Trophoblast cell (in vitro differentiated cells and primary cell): ENCODE measurements at regions not wholly inside any gene's neighbourhood (a gene's known extent, or its start where the extent isn't known, plus 50 kb on each side); places are given as distances from the start of the nearest gene placed in this dataset.

ENCODE experiments used
- DNase-seq, 2 donors: peaks; one replicate each; pipeline ENCODE4 v3.0.0-alpha.2; 2016
- H2AFZ ChIP-seq: 2 replicates; pipeline ENCODE4 v1.6.1; 2013; ENCODE audit warnings: low read length, moderate library complexity, mild to moderate bottlenecking; ENCODE audit not compliant: insufficient read depth, poor library complexity
- H2AK5ac ChIP-seq: 2 replicates; pipeline ENCODE4 v1.6.1; 2013; ENCODE audit warnings: mild to moderate bottlenecking, low read length
- H2BK120ac ChIP-seq: 2 replicates; pipeline ENCODE4 v1.6.1; 2013; ENCODE audit warnings: low read length, mild to moderate bottlenecking, moderate library complexity; ENCODE audit not compliant: insufficient read depth, poor library complexity
- H2BK12ac ChIP-seq: 2 replicates; pipeline ENCODE4 v1.6.1; 2013; ENCODE audit warnings: mild to moderate bottlenecking, low read length, moderate library complexity
- H2BK5ac ChIP-seq: 2 replicates; pipeline ENCODE4 v1.6.1; 2013; ENCODE audit warnings: low read length, low read depth, moderate library complexity, mild to moderate bottlenecking; ENCODE audit not compliant: poor library complexity
- H3K14ac ChIP-seq: 2 replicates; pipeline ENCODE4 v1.6.1; 2013; ENCODE audit warnings: mild to moderate bottlenecking, low read length
- H3K18ac ChIP-seq: 2 replicates; pipeline ENCODE4 v1.6.1; 2013; ENCODE audit warnings: mild to moderate bottlenecking, low read length
- H3K23ac ChIP-seq: 2 replicates; pipeline ENCODE4 v1.6.1; 2013; ENCODE audit warnings: low read length
- H3K27ac ChIP-seq: 2 replicates; pipeline ENCODE4 v1.5.1; 2013; ENCODE audit warnings: low read depth, mild to moderate bottlenecking, inconsistent platforms, low read length, moderate library complexity
- H3K27me3 ChIP-seq: 2 replicates; pipeline ENCODE4 v1.6.1; 2013; ENCODE audit warnings: inconsistent platforms, mild to moderate bottlenecking, low read length, moderate library complexity; ENCODE audit not compliant: insufficient read depth
- H3K36me3 ChIP-seq, 2 experiments: 1 replicate in 1 of 2; 2 replicates in 1 of 2; pipeline ENCODE4 v1.6.1; 2013; ENCODE audit warnings: low read length in 2 of 2, mild to moderate bottlenecking in 2 of 2, moderate library complexity in 1 of 2; ENCODE audit not compliant: insufficient read depth in 2 of 2, control insufficient read depth in 1 of 2
- H3K4ac ChIP-seq: 2 replicates; pipeline ENCODE4 v1.6.1; 2013; ENCODE audit warnings: low read depth, mild to moderate bottlenecking, low read length, moderate library complexity
- H3K4me1 ChIP-seq, 2 experiments: 1 replicate in 1 of 2; 2 replicates in 1 of 2; pipeline ENCODE4 v1.6.1; 2013; ENCODE audit warnings: low read length in 2 of 2, mild to moderate bottlenecking in 2 of 2, moderate library complexity in 1 of 2; ENCODE audit not compliant: insufficient read depth in 2 of 2, control insufficient read depth in 1 of 2
- H3K4me2 ChIP-seq: 2 replicates; pipeline ENCODE4 v1.6.1; 2013; ENCODE audit warnings: inconsistent platforms, mild to moderate bottlenecking, low read length, moderate library complexity
- H3K4me3 ChIP-seq: 2 replicates; pipeline ENCODE4 v1.5.1; 2013; ENCODE audit warnings: mild to moderate bottlenecking, low read depth, low read length, inconsistent platforms
- H3K79me1 ChIP-seq: one replicate; pipeline ENCODE4 v1.6.1; 2013; ENCODE audit warnings: low read length
- H3K79me2 ChIP-seq: 2 replicates; pipeline ENCODE4 v1.6.1; 2013; ENCODE audit warnings: low read length, mild to moderate bottlenecking; ENCODE audit not compliant: control insufficient read depth, insufficient read depth, poor library complexity
- H3K9ac ChIP-seq: 2 replicates; pipeline ENCODE4 v1.6.1; 2013; ENCODE audit warnings: mild to moderate bottlenecking, low read length
- H3K9me3 ChIP-seq: 2 replicates; pipeline ENCODE4 v1.6.1; 2013; ENCODE audit warnings: low read depth, mild to moderate bottlenecking, control low read depth, inconsistent platforms, low read length; ENCODE audit not compliant: insufficient read depth
- H4K12ac ChIP-seq: 2 replicates; pipeline ENCODE4 v1.6.1; 2013; ENCODE audit warnings: low read depth, mild to moderate bottlenecking, low read length, moderate library complexity
- H4K8ac ChIP-seq: 2 replicates; pipeline ENCODE4 v1.6.1; 2013; ENCODE audit warnings: low read depth, mild to moderate bottlenecking, low read length, moderate library complexity
- H4K91ac ChIP-seq: one replicate; pipeline ENCODE4 v1.6.1; 2013; ENCODE audit warnings: low read depth, mild to moderate bottlenecking, low read length, moderate library complexity
- WGBS: extraction: QIAGEN DNeasy Blood & Tissue Kit; methylation state at CpG from one replicate; pipeline ENCODE4 v1.1.7; 2013; ENCODE audit warnings: missing lambda C conversion rate; ENCODE audit not compliant: insufficient read length, insufficient coverage; ENCODE audit errors: extremely low coverage; 5-methylcytosine and 5-hydroxymethylcytosine counted together

DNA sequence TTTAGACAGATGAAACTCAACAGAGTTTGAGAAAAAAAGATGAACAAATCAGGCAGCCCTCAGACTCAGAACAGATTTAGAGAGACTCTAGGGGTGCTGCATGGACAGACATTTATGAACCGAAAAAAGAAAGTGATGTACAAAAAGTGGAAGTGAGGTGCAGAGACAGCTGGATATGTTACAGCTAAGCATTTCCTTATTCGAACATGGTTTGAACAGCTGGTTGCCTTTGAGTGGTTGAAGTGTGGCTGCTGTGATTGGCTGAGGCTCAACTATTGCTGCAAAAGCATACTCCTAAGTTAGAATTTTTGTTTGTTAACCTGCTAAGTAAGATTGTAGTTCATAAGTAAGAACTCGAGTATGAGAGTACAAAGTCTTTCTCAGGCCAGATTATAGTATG lies 331.5 kb upstream of the PABPC4L start:
- Histone ChIP-seq H3K27me3 (no peaks in the 10 kb centered on the region), H3K27ac (no peak overlapping the region), H2AFZ (no peak overlapping the region), H3K9me3 (no peaks in the 10 kb centered on the region), H3K79me1 (peaks cover 7% of the 10 kb centered on the region), H3K18ac (no peak overlapping the region), H3K4me1 (no peaks in the 10 kb centered on the region), H2AK5ac (no peak overlapping the region), H3K4me2 (no peak overlapping the region), H3K4me3 (no peak overlapping the region), H2BK120ac (no peak overlapping the region), H2BK12ac (no peak overlapping the region), H2BK5ac (no peak overlapping the region), H4K91ac (no peak overlapping the region), H3K4ac (no peak overlapping the region), H4K12ac (no peak overlapping the region), H3K9ac (no peak overlapping the region), H3K36me3 (no peaks in the 10 kb centered on the region), H3K79me2 (no peaks in the 10 kb centered on the region), H4K8ac (no peak overlapping the region), H3K23ac (no peak overlapping the region), H3K14ac (no peak overlapping the region)
- no CpG with 5 or more reads among the region's 3 CpGs for WGBS
- no peak for DNase-seq

DNA sequence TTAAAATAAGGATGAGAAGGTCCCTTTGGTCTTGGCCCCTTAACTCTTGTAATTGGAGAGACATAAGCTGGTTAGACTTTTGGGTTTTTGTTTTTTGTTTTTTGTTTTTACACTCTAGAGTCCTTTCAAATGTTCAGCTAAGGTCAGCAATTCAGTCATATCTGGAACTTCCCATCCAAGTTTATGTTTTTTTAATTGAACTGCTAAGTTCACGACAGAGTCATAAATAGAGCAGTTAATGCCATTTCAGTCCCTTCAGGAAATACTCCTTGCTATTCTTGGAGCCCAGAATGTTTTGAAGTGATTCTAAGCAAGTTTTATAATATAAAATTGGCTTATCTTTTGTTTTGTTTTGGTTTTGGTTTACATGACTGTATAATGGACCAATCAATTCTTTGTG lies 329.4 kb upstream of the PABPC4L start:
- H4K12ac ChIP-seq = no peak overlapping the region
- no peak overlapping the region for H2BK12ac ChIP-seq
- H2BK120ac ChIP-seq = no peak overlapping the region
- H3K14ac ChIP-seq = no peak overlapping the region
- no peak overlapping the region for H3K23ac ChIP-seq
- no CpG with 5 or more reads among the region's 1 CpG for WGBS
- no peak overlapping the region for H3K4ac ChIP-seq
- peaks cover 3% of the 10 kb centered on the region for H3K79me1 ChIP-seq
- H3K18ac ChIP-seq = no peak overlapping the region
- H3K4me1 ChIP-seq = no peaks in the 10 kb centered on the region
- H4K8ac ChIP-seq = no peak overlapping the region
- H2AFZ ChIP-seq = no peak overlapping the region
- no peaks in the 10 kb centered on the region for H3K9me3 ChIP-seq
- H3K27me3 ChIP-seq = no peaks in the 10 kb centered on the region
- no peaks in the 10 kb centered on the region for H3K36me3 ChIP-seq
- no peak overlapping the region for H2BK5ac ChIP-seq
- no peak overlapping the region for H2AK5ac ChIP-seq
- H3K9ac ChIP-seq = no peak overlapping the region
- no peaks in the 10 kb centered on the region for H3K79me2 ChIP-seq
- H3K27ac ChIP-seq = no peak overlapping the region
- no peak overlapping the region for H3K4me2 ChIP-seq
- DNase-seq = no peak
- H4K91ac ChIP-seq = no peak overlapping the region
- H3K4me3 ChIP-seq = no peak overlapping the region

DNA sequence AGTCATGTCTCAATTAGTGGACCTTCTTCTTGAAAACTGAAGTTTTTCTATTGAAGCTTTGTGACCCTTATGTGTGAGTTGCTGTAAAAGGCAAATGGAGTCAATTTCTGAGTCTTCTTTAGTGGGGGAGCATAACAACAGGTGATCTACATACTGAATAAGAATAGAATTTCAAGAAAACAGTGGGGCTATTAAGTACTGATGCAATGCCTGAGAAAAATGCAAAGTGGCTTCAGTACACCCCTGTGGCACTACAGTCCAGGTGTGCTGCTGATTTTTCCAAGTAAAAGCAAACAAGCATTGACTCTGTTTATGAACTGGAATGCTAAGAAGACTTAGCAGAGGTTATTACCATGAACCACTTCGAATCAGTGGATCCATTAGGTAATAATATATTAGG lies 328.0 kb upstream of the PABPC4L start:
- peaks cover 2% of the 10 kb centered on the region for H3K79me1 ChIP-seq
- no peaks in the 10 kb centered on the region for H3K36me3 ChIP-seq
- no peak overlapping the region for H4K12ac ChIP-seq
- no peak overlapping the region for H3K18ac ChIP-seq
- no peak overlapping the region for H2BK120ac ChIP-seq
- no peak overlapping the region for H3K9ac ChIP-seq
- H3K4ac ChIP-seq = no peak overlapping the region
- H4K8ac ChIP-seq = no peak overlapping the region
- WGBS = no CpG with 5 or more reads among the region's 1 CpG
- H3K4me3 ChIP-seq = no peak overlapping the region
- no peaks in the 10 kb centered on the region for H3K79me2 ChIP-seq
- H2AK5ac ChIP-seq = no peak overlapping the region
- no peak overlapping the region for H2BK5ac ChIP-seq
- no peaks in the 10 kb centered on the region for H3K27me3 ChIP-seq
- no peak overlapping the region for H3K14ac ChIP-seq
- H2AFZ ChIP-seq = no peak overlapping the region
- H3K4me1 ChIP-seq = no peaks in the 10 kb centered on the region
- no peak overlapping the region for H3K4me2 ChIP-seq
- no peaks in the 10 kb centered on the region for H3K9me3 ChIP-seq
- no peak overlapping the region for H3K23ac ChIP-seq
- no peak overlapping the region for H2BK12ac ChIP-seq
- no peak overlapping the region for H3K27ac ChIP-seq
- DNase-seq = no peak
- H4K91ac ChIP-seq = no peak overlapping the region

DNA sequence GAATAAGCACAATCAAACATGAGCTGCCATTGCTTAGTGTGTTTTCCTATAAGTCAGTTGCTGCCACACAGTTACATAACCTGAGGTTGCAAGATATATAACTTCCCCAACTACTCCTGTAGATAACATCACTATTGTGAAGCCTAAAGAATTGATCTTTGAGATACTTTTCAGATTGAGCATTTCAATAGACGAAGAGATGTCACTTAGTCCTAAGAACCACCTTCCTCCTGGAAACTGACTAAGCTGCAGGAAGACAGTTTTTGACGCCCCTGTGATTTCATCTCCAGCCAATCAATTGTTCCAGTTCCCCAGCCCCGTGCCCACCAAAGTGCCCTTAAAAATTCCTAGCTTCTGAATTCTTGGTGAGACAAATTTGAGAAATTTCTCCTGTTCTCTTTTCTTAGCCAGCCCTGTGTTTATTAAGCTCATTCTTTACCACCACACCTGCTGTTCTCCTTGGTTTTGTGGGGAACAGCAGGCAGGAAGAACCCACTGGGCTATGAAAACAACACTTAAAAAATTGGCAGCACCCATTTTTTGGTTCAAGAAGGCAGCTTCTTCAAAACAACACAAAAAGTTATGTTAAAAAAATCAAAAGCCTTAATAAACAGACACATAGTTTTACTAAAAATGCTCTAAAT lies 317.1 kb upstream of the PABPC4L start:
- no peaks in the 10 kb centered on the region for H3K36me3 ChIP-seq
- H3K27me3 ChIP-seq = no peaks in the 10 kb centered on the region
- no peak overlapping the region for H2BK120ac ChIP-seq
- no peak overlapping the region for H3K4me2 ChIP-seq
- no peak overlapping the region for H4K8ac ChIP-seq
- no peak overlapping the region for H3K14ac ChIP-seq
- no peaks in the 10 kb centered on the region for H3K79me2 ChIP-seq
- no peak overlapping the region for H3K4me3 ChIP-seq
- H3K18ac ChIP-seq = no peak overlapping the region
- H2AFZ ChIP-seq = no peak overlapping the region
- H3K9ac ChIP-seq = no peak overlapping the region
- peak in 1 of 2 donors; percentile 2 for DNase-seq
- H3K9me3 ChIP-seq = no peaks in the 10 kb centered on the region
- H2AK5ac ChIP-seq = no peak overlapping the region
- H4K91ac ChIP-seq = no peak overlapping the region
- no peak overlapping the region for H2BK12ac ChIP-seq
- no peak overlapping the region for H2BK5ac ChIP-seq
- no peak overlapping the region for H3K4ac ChIP-seq
- H3K79me1 ChIP-seq = no peaks in the 10 kb centered on the region
- H3K23ac ChIP-seq = no peak overlapping the region
- no peaks in the 10 kb centered on the region for H3K4me1 ChIP-seq
- WGBS = no CpG with 5 or more reads among the region's 3 CpGs
- H3K27ac ChIP-seq = no peak overlapping the region
- no peak overlapping the region for H4K12ac ChIP-seq
